Lower leg skin (tissue), 3 donors: ENCODE measurements at regions not wholly inside any gene's neighbourhood (a gene's known extent, or its start where the extent isn't known, plus 50 kb on each side); places are given as distances from the start of the nearest gene placed in this dataset.

Source experiments
- CTCF ChIP-seq, 3 donors: fragments of 450-650 bp; IDR thresholded peaks; one replicate each; pipeline ENCODE4 v1.5.1; 2016; ENCODE audit warnings: antibody characterized with exemption in 3 of 3, mild to moderate bottlenecking in 3 of 3, moderate library complexity in 2 of 3
- POLR2A ChIP-seq, 2 donors: fragments of 450-650 bp; IDR thresholded peaks; one replicate each; pipeline ENCODE4 v1.6.1; 2016 to 2017; ENCODE audit warnings: antibody characterized with exemption in 2 of 2, mild to moderate bottlenecking in 1 of 2, moderate library complexity in 1 of 2

GRCh38 chr11:71145988-71146824 is 106.2 kb downstream of the SHANK2 start:
- TF ChIP-seq POLR2A (IDR thresholded peaks at IDR 0.05) (no peak), CTCF (IDR thresholded peaks at IDR 0.05) (no peak)
